Heart right ventricle (tissue), 16 donors: ENCODE measurements at regions not wholly inside any gene's neighbourhood (a gene's known extent, or its start where the extent isn't known, plus 50 kb on each side); places are given as distances from the start of the nearest gene placed in this dataset.
A peak's percentile ranks its signal among the peaks of the same experiment; 100 is the strongest.

Experiments
- ATAC-seq, 8 donors: fragments of 200-7000 bp; cut with Tn5 transposase; one replicate each; pipeline ENCODE4 v1.9.1; 2020; ENCODE audit warnings: mild to moderate bottlenecking in 8 of 8, moderate library complexity in 8 of 8, moderate number of reproducible peaks in 1 of 8
- DNase-seq, 2 donors: peaks; one replicate each; pipeline ENCODE4 v3.0.0-alpha.2; 2020
- H3K27ac ChIP-seq, 10 donors: fragments of 200-600 bp; sonication (generic) in 2 of 10; one replicate each; pipeline versions ENCODE4 v1.5.0 to v1.8.0; 2020 to 2022; ENCODE audit warnings: mild to moderate bottlenecking in 3 of 10
- H3K27me3 ChIP-seq, 7 donors: fragments of 200-600 bp; one replicate each; pipeline ENCODE4 v1.8.0; 2021 to 2022; ENCODE audit warnings: mild to moderate bottlenecking in 2 of 7
- H3K36me3 ChIP-seq, 9 donors: fragments of 200-600 bp; sonication (generic) in 1 of 9; one replicate each; pipeline versions ENCODE4 v1.5.0 to v1.8.0; 2020 to 2022; ENCODE audit warnings: mild to moderate bottlenecking in 2 of 9
- H3K4me1 ChIP-seq, 9 donors: fragments of 200-600 bp; sonication (generic) in 1 of 9; one replicate each; pipeline versions ENCODE4 v1.5.0 to v1.8.0; 2020 to 2022; ENCODE audit warnings: mild to moderate bottlenecking in 4 of 9
- H3K4me3 ChIP-seq, 10 donors: fragments of 200-600 bp; sonication (generic) in 2 of 10; one replicate each; pipeline versions ENCODE4 v1.5.0 to v1.8.0; 2020 to 2022; ENCODE audit warnings: mild to moderate bottlenecking in 7 of 10, moderate library complexity in 2 of 10
- H3K9me3 ChIP-seq, 11 donors: fragments of 200-600 bp in 10 of 11; sonication (generic) in 2 of 11; one replicate each; pipeline versions ENCODE4 v1.5.0 to v1.8.0; 2013 to 2022; ENCODE audit warnings: mild to moderate bottlenecking in 2 of 11, control low read depth in 1 of 11, moderate library complexity in 1 of 11
- WGBS, 2 donors: extraction: QIAGEN DNeasy Blood & Tissue Kit; methylation state at CpG; one replicate each; pipeline ENCODE4 v1.1.7; 2013; ENCODE audit warnings: inconsistent platforms in 1 of 2; 5-methylcytosine and 5-hydroxymethylcytosine counted together
- intact Hi-C, 10 donors: fragments of 100-400 bp; cut with DNase I; formaldehyde crosslinking; loops; one replicate each; pipeline versions ENCODE4 v1.11.1 to v1.14.2; 2022
- TF ChIP-seq, protein P1 (sequence below), 9 donors: fragments of 200-600 bp; sonication (generic) in 2 of 9; IDR thresholded peaks; one replicate each; pipeline versions ENCODE4 v1.5.0 to v1.8.0; 2021 to 2022; ENCODE audit warnings: antibody characterized with exemption in 9 of 9, mild to moderate bottlenecking in 5 of 9, moderate library complexity in 1 of 9
- donor health status: Arrhythmogenic right ventricular cardiomyopathy.
- donor health status: ischemic (EF 13 %, LVEDD 7.1; RV severe dilation, severe dysfunction).
- donor health status: healthy with polysubstance abuse.
- donor health status: DM: no; HTN: yes; CAD: no.
- donor health status: DM: no; HTN: no; CAD: no.
- donor health status: ischemic (EF 25% LVEDD 6.9; RV normal size, moderate dysfunction).
- donor health status: ischemic (EF 25% LVEDD 5.7; RV mildly dilated, moderate dysfunction).
- donor health status: healthy.
- donor health status: DM: yes; HTN: yes; CAD: no.
- donor health status: Ischemic cardiomyopathy.
- donor health status: ischemic (EF 35%, LVEDD 5.7; RV mildly dilated, moderate dysfunction).
- donor health status: nonischemic (EF 11% LVEDD 7.7; RV severe dilation, severe dysfunction).
- donor health status: DM: yes; HTN: yes; CAD: no.
- donor health status: PGD.
- donor health status: ischemic (EF 29% LVEDD 5.4; RV normal size, mild dysfunction).
- donor health status: nonischemic (EF 23%, LVEDD 6.1; RV moderate dilation, normal function).

DNA sequence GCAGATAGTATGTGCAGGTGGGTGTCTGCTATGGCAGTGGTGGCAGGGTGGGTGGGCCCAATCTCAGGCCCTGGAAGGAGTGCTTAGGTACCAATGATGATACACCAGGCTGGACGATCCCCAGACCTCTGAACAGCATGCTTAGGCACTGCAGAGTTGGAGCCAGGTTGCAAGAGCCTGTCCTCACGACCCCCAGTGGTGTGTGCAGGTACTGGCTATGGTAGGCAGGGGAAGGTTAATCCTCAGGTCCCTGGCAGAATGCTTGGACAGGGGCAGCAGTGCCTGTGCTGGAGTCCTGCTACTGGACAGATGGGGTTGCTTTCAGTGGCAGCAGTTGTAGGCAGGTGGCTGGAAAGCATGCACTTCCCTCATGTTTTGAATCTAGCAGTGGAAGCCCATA, 100.5 kb upstream of the NEK7 start:
- no peak overlapping the region for H3K27ac ChIP-seq
- no peak overlapping the region for H3K4me3 ChIP-seq
- TF ChIP-seq, protein P1, sequence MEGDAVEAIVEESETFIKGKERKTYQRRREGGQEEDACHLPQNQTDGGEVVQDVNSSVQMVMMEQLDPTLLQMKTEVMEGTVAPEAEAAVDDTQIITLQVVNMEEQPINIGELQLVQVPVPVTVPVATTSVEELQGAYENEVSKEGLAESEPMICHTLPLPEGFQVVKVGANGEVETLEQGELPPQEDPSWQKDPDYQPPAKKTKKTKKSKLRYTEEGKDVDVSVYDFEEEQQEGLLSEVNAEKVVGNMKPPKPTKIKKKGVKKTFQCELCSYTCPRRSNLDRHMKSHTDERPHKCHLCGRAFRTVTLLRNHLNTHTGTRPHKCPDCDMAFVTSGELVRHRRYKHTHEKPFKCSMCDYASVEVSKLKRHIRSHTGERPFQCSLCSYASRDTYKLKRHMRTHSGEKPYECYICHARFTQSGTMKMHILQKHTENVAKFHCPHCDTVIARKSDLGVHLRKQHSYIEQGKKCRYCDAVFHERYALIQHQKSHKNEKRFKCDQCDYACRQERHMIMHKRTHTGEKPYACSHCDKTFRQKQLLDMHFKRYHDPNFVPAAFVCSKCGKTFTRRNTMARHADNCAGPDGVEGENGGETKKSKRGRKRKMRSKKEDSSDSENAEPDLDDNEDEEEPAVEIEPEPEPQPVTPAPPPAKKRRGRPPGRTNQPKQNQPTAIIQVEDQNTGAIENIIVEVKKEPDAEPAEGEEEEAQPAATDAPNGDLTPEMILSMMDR (IDR thresholded peaks at IDR 0.05) = no peak
- H3K9me3 ChIP-seq = no peaks in the 10 kb centered on the region
- H3K36me3 ChIP-seq = no peaks in the 10 kb centered on the region
- no peaks in the 10 kb centered on the region for H3K4me1 ChIP-seq
- H3K27me3 ChIP-seq = no peaks in the 10 kb centered on the region
- ATAC-seq = no peak
- intact Hi-C loops = no loop called here
- WGBS, 2 donors = 30 to 36% methylated on average over 2 of the region's 2 CpGs
- DNase-seq = no peak

DNA sequence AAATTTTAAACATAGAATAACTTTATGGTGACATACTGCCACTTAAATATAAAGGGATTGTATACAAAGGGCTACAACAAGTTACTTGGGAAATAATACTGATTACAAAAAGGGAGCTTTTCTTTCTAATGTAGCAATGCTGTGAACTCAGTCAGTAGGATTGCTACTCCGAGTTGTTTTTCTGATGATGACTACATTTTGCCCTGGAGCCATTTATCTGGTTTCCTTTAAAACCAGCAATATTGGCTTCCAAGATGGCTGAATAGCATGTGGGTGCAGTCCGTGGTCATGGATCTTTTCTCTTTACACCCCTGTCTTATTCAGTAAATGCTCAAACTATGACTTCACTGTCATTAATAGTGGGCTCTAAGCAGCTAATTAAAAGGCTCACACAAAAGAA, 92.6 kb upstream of the NEK7 start:
- no peaks in the 10 kb centered on the region for H3K36me3 ChIP-seq
- intact Hi-C loops = no loop called here
- H3K27me3 ChIP-seq = no peaks in the 10 kb centered on the region
- H3K27ac ChIP-seq = no peak overlapping the region
- H3K4me1 ChIP-seq = no peaks in the 10 kb centered on the region
- H3K4me3 ChIP-seq = no peak overlapping the region
- TF ChIP-seq, protein P1 (IDR thresholded peaks at IDR 0.05) = no peak
- WGBS, 2 donors = 84 to 89% methylated on average over 2 of the region's 2 CpGs
- no peak for DNase-seq
- no peaks in the 10 kb centered on the region for H3K9me3 ChIP-seq
- no peak for ATAC-seq

DNA sequence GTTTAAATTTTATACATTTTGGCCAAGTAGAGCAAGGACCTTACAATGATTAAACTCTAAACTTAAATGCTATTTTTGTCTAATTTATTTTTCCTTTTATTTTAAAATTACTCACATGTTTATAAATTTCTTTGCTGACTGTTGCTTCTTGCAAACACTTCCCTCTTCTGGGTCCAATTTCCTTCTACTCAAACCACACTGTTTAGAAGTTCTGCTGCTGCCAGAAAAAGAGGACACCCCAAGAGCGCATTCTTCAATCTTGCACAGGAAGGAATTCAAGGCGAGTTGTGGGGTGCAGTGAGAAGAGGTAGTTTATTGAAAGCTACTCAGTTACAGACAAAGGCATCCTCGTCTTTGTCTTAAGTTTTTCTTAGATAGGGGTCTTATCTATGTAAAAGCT, 88.5 kb upstream of the NEK7 start:
- intact Hi-C loops = no loop called here
- Histone ChIP-seq H3K9me3 (no peaks in the 10 kb centered on the region), H3K4me1 (no peaks in the 10 kb centered on the region), H3K4me3 (no peak overlapping the region), H3K27ac (no peak overlapping the region), H3K36me3 (no peaks in the 10 kb centered on the region), H3K27me3 (peaks cover 0 to 14% (median 7%) of the 10 kb centered on the region in 7 donors)
- TF ChIP-seq, protein P1 (IDR thresholded peaks at IDR 0.05) = no peak
- DNase-seq (no peak), ATAC-seq (no peak)
- WGBS, 2 donors = 63% methylated on average over 3 of the region's 3 CpGs

DNA sequence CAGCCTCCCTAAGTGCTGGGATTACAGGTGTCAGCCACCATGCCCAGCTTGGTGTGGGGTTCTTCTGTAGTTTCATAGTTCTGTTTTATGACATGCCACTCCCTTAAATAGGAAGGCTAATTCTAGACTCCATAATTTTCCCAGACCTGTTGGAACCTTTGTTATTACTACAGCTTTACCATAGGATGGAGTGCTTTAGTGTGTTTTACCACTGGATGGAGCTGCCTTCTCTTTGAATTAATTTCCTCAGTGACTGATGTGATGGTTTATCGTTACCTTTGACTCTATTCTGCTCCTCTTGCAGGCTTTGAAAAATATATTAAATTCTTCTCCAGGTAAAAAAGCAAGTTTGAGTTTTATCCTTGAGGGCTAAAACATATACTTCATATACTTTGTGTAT, 84.6 kb upstream of the NEK7 start:
- intact Hi-C loops = loop anchor here in 1 of 10 donors (5.0 kb wide), 1 partner anchor 395 kb away; no protein-coding TSS in a partner anchor
- H3K36me3 ChIP-seq = no peaks in the 10 kb centered on the region
- DNase-seq (no peak), ATAC-seq (no peak)
- TF ChIP-seq, protein P1 (IDR thresholded peaks at IDR 0.05) = peak in 6 of 9 donors; percentile 9 to 45 (median 32)
- H3K4me3 ChIP-seq = no peak overlapping the region
- no peaks in the 10 kb centered on the region for H3K9me3 ChIP-seq
- peaks cover 0 to 14% (median 7%) of the 10 kb centered on the region in 7 donors for H3K27me3 ChIP-seq
- WGBS, 2 donors = 65 to 69% methylated on average over 1 of the region's 1 CpG
- H3K27ac ChIP-seq = no peak overlapping the region
- H3K4me1 ChIP-seq = no peaks in the 10 kb centered on the region
